Neuron (in vitro differentiated cells): ENCODE measurements at regions not wholly inside any gene's neighbourhood (a gene's known extent, or its start where the extent isn't known, plus 50 kb on each side); places are given as distances from the start of the nearest gene placed in this dataset.
A peak's percentile ranks its signal among the peaks of the same experiment; 100 is the strongest.

ENCODE experiments used
- H2AFZ ChIP-seq: one replicate; pipeline ENCODE4 v1.6.1; 2013; ENCODE audit warnings: low read depth, mild to moderate bottlenecking, inconsistent platforms, low read length, moderate library complexity
- H3K27me3 ChIP-seq: one replicate; pipeline ENCODE4 v1.6.1; 2013; ENCODE audit warnings: low read length; ENCODE audit not compliant: insufficient read depth
- H3K36me3 ChIP-seq: one replicate; pipeline ENCODE4 v1.6.1; 2013; ENCODE audit warnings: low read length; ENCODE audit not compliant: insufficient read depth
- H3K4me1 ChIP-seq: one replicate; pipeline ENCODE4 v1.6.1; 2013; ENCODE audit warnings: low read length; ENCODE audit not compliant: insufficient read depth
- H3K4me3 ChIP-seq: 2 replicates; pipeline ENCODE4 v1.5.1; 2013; ENCODE audit warnings: mild to moderate bottlenecking, low read length, moderate library complexity
- H3K9me3 ChIP-seq: one replicate; pipeline ENCODE4 v1.6.1; 2013; ENCODE audit warnings: low read length

DNA sequence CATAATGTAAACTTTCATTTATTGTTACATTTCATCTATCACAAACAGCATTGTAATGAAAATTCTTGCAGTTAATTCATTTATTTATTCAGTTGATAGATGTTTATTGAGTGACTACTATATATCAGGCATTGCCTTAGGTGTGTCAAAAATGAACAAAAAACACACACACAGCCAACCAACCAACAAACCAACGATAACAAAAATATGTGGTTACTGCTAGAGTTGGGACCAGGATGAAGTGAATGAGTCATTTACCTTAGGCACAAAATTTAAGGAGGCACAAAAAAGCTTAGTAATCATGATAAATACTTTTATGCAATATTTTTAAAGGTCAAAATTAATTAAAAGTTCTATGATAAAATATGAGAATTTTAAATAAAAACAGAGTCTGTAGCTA lies 223.4 kb downstream of the CSNK1G3 start:
- Histone ChIP-seq H3K27me3 (no peaks in the 10 kb centered on the region), H3K36me3 (no peaks in the 10 kb centered on the region), H3K4me3 (no peak overlapping the region), H3K4me1 (no peaks in the 10 kb centered on the region), H3K9me3 (peaks cover 6% of the 10 kb centered on the region), H2AFZ (no peak overlapping the region)

DNA sequence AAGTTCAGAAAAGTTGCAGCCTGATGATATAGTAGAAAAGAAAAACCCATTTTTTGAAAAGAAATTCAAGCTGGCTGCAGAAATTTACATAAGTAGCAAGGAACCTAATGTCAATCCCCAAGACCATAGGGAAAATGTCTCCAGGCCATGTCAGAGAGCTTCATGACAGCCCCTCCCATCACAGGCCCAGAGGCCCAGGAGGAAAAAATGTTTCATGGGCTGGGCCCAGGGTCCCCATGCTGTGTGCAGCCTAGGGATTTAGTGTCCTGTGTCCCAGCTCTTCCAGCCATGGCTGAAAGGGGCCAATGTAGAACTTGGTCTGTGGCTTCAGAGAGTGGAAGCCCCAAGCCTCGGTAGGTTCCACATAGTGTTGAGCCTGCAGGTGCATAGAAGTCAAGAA lies 220.3 kb downstream of the CSNK1G3 start:
- H3K27me3 ChIP-seq, result no peaks in the 10 kb centered on the region
- no peaks in the 10 kb centered on the region for H3K36me3 ChIP-seq
- no peaks in the 10 kb centered on the region for H3K4me1 ChIP-seq
- H3K4me3 ChIP-seq, result no peak overlapping the region
- H3K9me3 ChIP-seq, result peaks cover 8% of the 10 kb centered on the region
- H2AFZ ChIP-seq, result no peak overlapping the region

DNA sequence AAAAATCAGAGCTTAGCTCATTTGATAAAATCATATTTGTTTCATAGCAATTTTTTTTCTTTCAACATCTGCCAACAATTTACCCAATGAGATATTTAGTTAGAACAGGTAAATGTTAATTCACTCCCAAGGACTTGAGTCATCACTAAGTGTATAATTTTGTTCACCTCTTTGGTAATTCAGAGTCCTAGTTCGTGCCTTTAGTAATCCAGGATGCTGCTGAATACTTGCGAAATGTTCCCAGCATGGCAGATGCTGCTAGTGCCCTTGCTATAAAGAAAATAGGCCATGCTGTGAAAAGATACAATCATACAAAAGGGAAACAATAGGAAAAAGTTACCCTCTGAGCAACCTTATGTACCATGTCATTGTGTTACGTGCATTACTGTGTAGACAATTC lies 210.5 kb downstream of the CSNK1G3 start:
- no peak overlapping the region for H3K4me3 ChIP-seq
- no peaks in the 10 kb centered on the region for H3K27me3 ChIP-seq
- no peak overlapping the region for H2AFZ ChIP-seq
- no peaks in the 10 kb centered on the region for H3K36me3 ChIP-seq
- H3K9me3 ChIP-seq, result peaks cover 8% of the 10 kb centered on the region
- no peaks in the 10 kb centered on the region for H3K4me1 ChIP-seq

GRCh38 chr5:123721675-123722276 lies 209.8 kb downstream of the CSNK1G3 start:
- no peak overlapping the region for H2AFZ ChIP-seq
- H3K4me1 ChIP-seq, result no peaks in the 10 kb centered on the region
- peaks cover 8% of the 10 kb centered on the region for H3K9me3 ChIP-seq
- H3K4me3 ChIP-seq, result no peak overlapping the region
- H3K27me3 ChIP-seq, result no peaks in the 10 kb centered on the region
- H3K36me3 ChIP-seq, result no peaks in the 10 kb centered on the region

- H3K4me1 ChIP-seq, result no peaks in the 10 kb centered on the region
- no peaks in the 10 kb centered on the region for H3K27me3 ChIP-seq
- no peaks in the 10 kb centered on the region for H3K36me3 ChIP-seq
- H3K4me3 ChIP-seq, result no peak overlapping the region
- H3K9me3 ChIP-seq, result peaks cover 7% of the 10 kb centered on the region
- no peak overlapping the region for H2AFZ ChIP-seq
Observed at GRCh38 chr5:123720955-123721354, 209.0 kb downstream of the CSNK1G3 start.

DNA sequence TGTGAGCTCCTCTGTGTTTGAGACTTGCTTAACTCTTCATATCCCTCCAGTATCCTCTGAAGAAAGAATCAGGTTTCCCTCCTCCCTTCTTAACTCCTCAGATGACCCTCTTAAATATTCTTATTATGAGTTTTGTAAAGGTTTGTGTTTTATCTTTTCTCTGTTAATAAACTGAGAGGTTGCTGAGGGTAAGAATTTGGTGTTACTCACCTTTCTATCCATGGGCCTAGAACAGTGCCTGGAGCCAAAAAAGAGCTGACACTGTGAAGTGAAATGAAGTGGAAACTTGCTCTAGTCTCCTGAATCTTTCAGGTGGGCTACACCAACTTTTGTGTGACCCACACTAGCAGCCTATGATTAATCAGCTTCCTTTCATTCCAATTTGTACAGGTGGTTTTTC lies 208.4 kb downstream of the CSNK1G3 start:
- Histone ChIP-seq H3K4me3 (no peak overlapping the region), H3K9me3 (peaks cover 4% of the 10 kb centered on the region), H3K4me1 (no peaks in the 10 kb centered on the region), H3K36me3 (no peaks in the 10 kb centered on the region), H2AFZ (no peak overlapping the region), H3K27me3 (no peaks in the 10 kb centered on the region)

DNA sequence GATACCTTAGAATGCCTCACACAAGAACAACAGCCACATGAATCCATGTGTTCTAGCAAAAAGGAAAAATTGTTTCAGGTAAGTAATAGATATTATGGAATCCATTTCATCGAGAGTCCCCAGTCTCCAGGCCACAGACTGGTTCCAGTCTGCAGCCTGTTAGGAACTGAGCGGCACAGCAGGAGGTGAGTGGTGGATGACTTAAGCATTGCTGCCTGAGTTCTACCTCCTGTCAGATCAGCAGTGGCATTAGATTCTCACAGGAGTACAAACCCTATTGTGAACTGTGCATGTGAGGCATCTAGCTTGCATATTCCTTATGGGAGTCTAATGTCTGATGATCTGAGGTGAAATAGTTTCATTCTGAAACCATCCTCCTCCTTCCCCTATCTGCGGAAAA lies 207.0 kb downstream of the CSNK1G3 start:
- H3K4me1 ChIP-seq, result no peaks in the 10 kb centered on the region
- H3K36me3 ChIP-seq, result no peaks in the 10 kb centered on the region
- peaks cover 2% of the 10 kb centered on the region for H3K9me3 ChIP-seq
- no peak overlapping the region for H3K4me3 ChIP-seq
- H2AFZ ChIP-seq, result no peak overlapping the region
- no peaks in the 10 kb centered on the region for H3K27me3 ChIP-seq

DNA sequence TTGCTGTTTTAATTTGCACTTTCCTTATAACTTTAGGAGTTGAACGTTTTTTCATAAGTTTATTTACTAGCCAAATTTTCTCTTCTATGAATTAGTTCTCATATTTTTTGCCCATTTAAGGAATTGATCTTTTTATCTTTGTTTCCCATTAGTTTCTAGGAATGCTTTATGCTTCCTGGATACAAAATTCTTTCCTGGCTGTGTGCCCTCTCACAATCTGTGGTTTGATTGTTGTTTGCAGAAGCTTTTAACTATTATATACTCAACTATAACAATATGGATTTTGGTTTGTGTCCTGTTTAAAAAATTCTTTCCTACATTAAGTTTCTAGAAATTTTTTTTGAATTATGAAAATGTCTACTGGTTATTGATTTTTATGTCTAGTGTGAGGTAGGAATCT lies 206.3 kb downstream of the CSNK1G3 start:
- peaks cover 2% of the 10 kb centered on the region for H3K9me3 ChIP-seq
- H2AFZ ChIP-seq, result no peak overlapping the region
- H3K4me1 ChIP-seq, result no peaks in the 10 kb centered on the region
- no peaks in the 10 kb centered on the region for H3K27me3 ChIP-seq
- no peaks in the 10 kb centered on the region for H3K36me3 ChIP-seq
- no peak overlapping the region for H3K4me3 ChIP-seq

- Histone ChIP-seq H3K27me3 (no peaks in the 10 kb centered on the region), H2AFZ (no peak overlapping the region), H3K36me3 (no peaks in the 10 kb centered on the region), H3K4me3 (no peak overlapping the region), H3K9me3 (peaks cover 2% of the 10 kb centered on the region), H3K4me1 (no peaks in the 10 kb centered on the region)
Observed at GRCh38 chr5:123717139-123717538, 205.2 kb downstream of the CSNK1G3 start.

DNA sequence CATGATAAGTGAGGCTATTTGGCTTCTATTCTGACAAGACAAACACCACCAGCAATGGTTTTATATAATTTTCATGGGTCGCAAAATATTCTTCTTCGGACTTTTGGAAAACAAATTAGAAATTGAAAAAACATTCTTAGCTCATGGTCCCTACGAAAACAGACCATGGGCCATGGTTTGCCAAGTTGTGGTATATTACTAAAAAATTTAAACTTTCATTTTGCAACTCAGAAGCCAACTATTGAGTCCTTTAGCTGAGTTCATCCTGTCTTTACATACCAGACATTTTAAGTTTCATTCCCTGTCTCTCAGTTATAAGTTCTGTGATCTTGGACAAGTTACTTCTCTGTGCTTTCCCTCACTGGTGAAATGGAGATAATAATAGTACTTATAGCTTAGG lies 198.1 kb downstream of the CSNK1G3 start:
- no peaks in the 10 kb centered on the region for H3K27me3 ChIP-seq
- H3K36me3 ChIP-seq, result no peaks in the 10 kb centered on the region
- no peak overlapping the region for H2AFZ ChIP-seq
- peaks cover 22% of the 10 kb centered on the region for H3K4me1 ChIP-seq
- H3K4me3 ChIP-seq, result no peak overlapping the region
- H3K9me3 ChIP-seq, result no peaks in the 10 kb centered on the region

GRCh38 chr5:123709422-123709821 lies 197.4 kb downstream of the CSNK1G3 start:
- no peaks in the 10 kb centered on the region for H3K9me3 ChIP-seq
- H3K4me1 ChIP-seq, result peaks cover 22% of the 10 kb centered on the region
- H3K4me3 ChIP-seq, result no peak overlapping the region
- H3K36me3 ChIP-seq, result no peaks in the 10 kb centered on the region
- peak overlapping the region; percentile 48 for H2AFZ ChIP-seq
- no peaks in the 10 kb centered on the region for H3K27me3 ChIP-seq

DNA sequence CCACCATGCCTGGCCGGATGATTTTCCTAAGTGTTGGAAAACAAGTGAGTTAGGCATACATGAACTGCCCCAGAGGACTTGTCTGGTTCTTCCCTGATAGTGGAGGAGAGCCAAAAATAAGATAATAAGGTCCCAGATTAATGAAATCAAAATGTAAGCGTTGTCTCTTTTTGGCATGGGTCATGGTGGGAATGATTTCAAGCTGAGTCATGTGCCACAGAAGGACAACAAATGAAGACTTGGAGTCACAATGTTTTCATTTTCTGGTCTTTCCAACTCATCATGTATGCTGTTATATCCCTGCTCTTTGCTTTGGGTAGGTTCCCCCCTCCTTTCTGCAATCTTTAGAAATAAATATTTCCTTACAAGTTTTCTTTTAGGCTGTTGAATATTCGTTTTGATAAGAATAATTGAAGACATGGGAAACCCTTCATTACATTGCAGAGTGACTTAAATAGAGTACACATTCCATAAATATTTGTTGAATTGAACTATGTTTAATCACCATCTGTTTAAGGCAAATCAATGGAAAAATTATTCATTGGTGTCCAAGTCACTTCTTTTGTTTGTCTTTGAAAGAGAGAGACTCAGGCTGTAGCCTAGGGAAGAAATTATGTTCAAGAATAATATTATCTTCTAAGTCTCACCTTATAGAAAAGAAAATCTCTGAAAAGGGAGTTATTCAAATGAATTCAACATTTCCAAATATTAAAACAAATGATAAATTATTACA lies 196.3 kb downstream of the CSNK1G3 start:
- no peak overlapping the region for H3K4me3 ChIP-seq
- H3K9me3 ChIP-seq, result no peaks in the 10 kb centered on the region
- H2AFZ ChIP-seq, result no peak overlapping the region
- peaks cover 22% of the 10 kb centered on the region for H3K4me1 ChIP-seq
- no peaks in the 10 kb centered on the region for H3K36me3 ChIP-seq
- no peaks in the 10 kb centered on the region for H3K27me3 ChIP-seq

DNA sequence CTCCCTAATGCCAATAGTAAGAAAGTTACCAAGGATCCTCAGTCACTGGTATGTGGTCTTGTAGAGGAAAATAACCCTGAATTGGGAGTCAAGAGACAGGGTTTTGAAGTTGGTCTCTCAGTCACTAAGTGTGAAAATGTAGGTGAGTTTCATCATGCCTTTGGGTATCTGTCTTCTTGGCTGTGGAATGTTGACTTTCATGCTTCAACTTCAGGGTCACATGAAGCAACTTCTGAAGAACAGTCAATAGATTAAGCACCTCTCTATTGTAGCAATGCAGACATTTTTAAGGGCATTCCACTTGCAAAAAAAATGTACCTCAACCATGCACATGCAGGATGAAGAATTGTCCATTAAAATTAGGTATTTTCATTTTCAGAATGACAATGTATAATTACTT lies 194.6 kb downstream of the CSNK1G3 start:
- Histone ChIP-seq H3K9me3 (no peaks in the 10 kb centered on the region), H2AFZ (no peak overlapping the region), H3K36me3 (no peaks in the 10 kb centered on the region)

GRCh38 chr5:123705741-123706140 lies 193.8 kb downstream of the CSNK1G3 start:
- no peak overlapping the region for H2AFZ ChIP-seq
- H3K36me3 ChIP-seq, result no peaks in the 10 kb centered on the region
- no peak overlapping the region for H3K4me3 ChIP-seq
- H3K4me1 ChIP-seq, result peaks cover 27% of the 10 kb centered on the region
- H3K9me3 ChIP-seq, result no peaks in the 10 kb centered on the region
- no peaks in the 10 kb centered on the region for H3K27me3 ChIP-seq

More for the DNA sequence above, 194.6 kb downstream of the CSNK1G3 start:
- peaks cover 22% of the 10 kb centered on the region for H3K4me1 ChIP-seq
- no peak overlapping the region for H3K4me3 ChIP-seq
- no peaks in the 10 kb centered on the region for H3K27me3 ChIP-seq
